A549 (cell line): ENCODE measurements at regions not wholly inside any gene's neighbourhood (a gene's known extent, or its start where the extent isn't known, plus 50 kb on each side); places are given as distances from the start of the nearest gene placed in this dataset.
A peak's percentile ranks its signal among the peaks of the same experiment; 100 is the strongest.

Experiments
- ATAC-seq, 2 experiments: fragments of 200-7000 bp in 1 of 2; fragments of >200 bp in 1 of 2; cut with Nextera tagmentation in 1 of 2; cut with Tn5 transposase in 1 of 2; 3 replicates each; pipeline versions ENCODE4 v1.8.0 to v1.9.1; 2018 to 2020; ENCODE audit warnings: mild to moderate bottlenecking in 1 of 2, moderate library complexity in 1 of 2
- CTCF ChIA-PET: fragments of 300-600 bp; sonication (Branson Sonifier 250); formaldehyde crosslinking; extraction: SDS; loops from one replicate; lab custom pipeline; 2021; ENCODE audit warnings: antibody characterized with exemption, inconsistent platforms; lab: Yijun Ruan, JAX
- POLR2A ChIA-PET: fragments of 350-600 bp; formaldehyde crosslinking; extraction: SDS; loops from one replicate; lab custom pipeline; 2021; ENCODE audit warnings: antibody characterized with exemption, inconsistent platforms; lab: Yijun Ruan, JAX
- DNase-seq, 2 experiments: peaks; one replicate each; pipeline versions ENCODE4 v3.0.0 to v3.0.0-alpha.2; 2011 to 2016; ENCODE audit warnings: low read depth in 1 of 2, low spot score in 1 of 2
- FAIRE-seq: peaks from 2 replicates; lab custom pipeline; 2011; peaks lifted over from hg19 to GRCh38; lab: Jason Lieb, UNC
- H3K27ac ChIP-seq, 2 experiments: fragments of >200 bp; sonication (Bioruptor Twin); formaldehyde crosslinking; 3 replicates each; pipeline ENCODE4 v1.5.1; 2016 to 2017
- H3K4me1 ChIP-seq: fragments of >200 bp; sonication (Bioruptor Twin); formaldehyde crosslinking; 3 replicates; pipeline ENCODE4 v1.6.1; 2016
- H3K4me2 ChIP-seq: fragments of >200 bp; sonication (Bioruptor Twin); formaldehyde crosslinking; 3 replicates; pipeline ENCODE4 v1.6.1; 2016
- H3K4me3 ChIP-seq: fragments of >200 bp; sonication (Bioruptor Twin); formaldehyde crosslinking; 3 replicates; pipeline ENCODE4 v1.5.1; 2016
- H3K9me3 ChIP-seq: fragments of >200 bp; sonication (Bioruptor Twin); formaldehyde crosslinking; 3 replicates; pipeline ENCODE4 v1.6.1; 2016
- BHLHE40 ChIP-seq: IDR thresholded peaks from 2 replicates; pipeline ENCODE4 v1.6.1; 2012; ENCODE audit warnings: low read depth, low read length, inconsistent platforms
- CBX8 ChIP-seq: fragments of 200-600 bp; sonication (generic); IDR thresholded peaks from 2 replicates; pipeline ENCODE4 v1.6.1; 2016
- CEBPB ChIP-seq, 2 experiments: fragments of >200 bp in 1 of 2; sonication (Bioruptor Twin) in 1 of 2; formaldehyde crosslinking in 1 of 2; IDR thresholded peaks; 2 replicates each; pipeline ENCODE4 v1.6.1; 2012 to 2016
- EHMT2 ChIP-seq: fragments of 200-600 bp; sonication (generic); IDR thresholded peaks from 2 replicates; pipeline ENCODE4 v1.6.1; 2016; ENCODE audit warnings: antibody characterized with exemption, low read depth, mild to moderate bottlenecking, moderate library complexity
- EP300 ChIP-seq, 2 experiments: fragments of >200 bp; sonication (Bioruptor Twin); formaldehyde crosslinking; IDR thresholded peaks; 2 replicates in 1 of 2; 3 replicates in 1 of 2; pipeline ENCODE4 v1.6.1; 2016 to 2017
- ESRRA ChIP-seq: fragments of 150-350 bp; IDR thresholded peaks from 2 replicates; pipeline ENCODE4 v1.6.1; 2014; ENCODE audit warnings: mild to moderate bottlenecking, low read length, borderline replicate concordance
- FOSB ChIP-seq: fragments of 250-450 bp; sonication (Bioruptor Pico); IDR thresholded peaks from 2 replicates; pipeline ENCODE4 v1.5.0; 2020; ENCODE audit warnings: mild to moderate bottlenecking, moderate library complexity
- FOSL2 ChIP-seq, 2 experiments: fragments of 450-650 bp in 1 of 2; fragments of >200 bp in 1 of 2; sonication (Bioruptor Twin) in 1 of 2; formaldehyde crosslinking; IDR thresholded peaks; 2 replicates each; pipeline versions ENCODE4 v1.5.0 to v1.6.1; 2016 to 2020; ENCODE audit warnings: mild to moderate bottlenecking in 1 of 2, moderate library complexity in 1 of 2
- FOXS1 ChIP-seq: fragments of 250-450 bp; sonication (Bioruptor Pico); IDR thresholded peaks from 2 replicates; pipeline ENCODE4 v1.5.0; 2020; ENCODE audit warnings: mild to moderate bottlenecking, moderate library complexity
- HOXA7 ChIP-seq: fragments of 250-450 bp; sonication (Bioruptor Pico); IDR thresholded peaks from 2 replicates; pipeline ENCODE4 v1.5.0; 2020; ENCODE audit warnings: mild to moderate bottlenecking, moderate library complexity
- HOXB13 ChIP-seq: fragments of 250-450 bp; sonication (Bioruptor Pico); IDR thresholded peaks from 2 replicates; pipeline ENCODE4 v1.5.0; 2020; ENCODE audit warnings: low read depth, mild to moderate bottlenecking, moderate library complexity
- HOXB5 ChIP-seq: fragments of 250-450 bp; sonication (Bioruptor Pico); IDR thresholded peaks from 2 replicates; pipeline ENCODE4 v1.5.0; 2020; ENCODE audit warnings: mild to moderate bottlenecking, moderate library complexity
- KDM1A ChIP-seq: fragments of 200-600 bp; sonication (generic); IDR thresholded peaks from 2 replicates; pipeline ENCODE4 v1.6.1; 2016; ENCODE audit warnings: low read depth, mild to moderate bottlenecking
- MAZ ChIP-seq: fragments of 150-350 bp; IDR thresholded peaks from 2 replicates; pipeline ENCODE4 v1.6.1; 2014; ENCODE audit warnings: antibody characterized with exemption, low read depth, low read length, borderline replicate concordance
- NFE2L2 ChIP-seq: fragments of 150-350 bp; conservative IDR thresholded peaks from 2 replicates; pipeline ENCODE4 v1.6.1; 2014; ENCODE audit warnings: low read length
- NPAS2 ChIP-seq: fragments of 250-450 bp; sonication (Bioruptor Pico); IDR thresholded peaks from 2 replicates; pipeline ENCODE4 v1.8.0; 2022; ENCODE audit warnings: mild to moderate bottlenecking, moderate library complexity, borderline replicate concordance
- RARB ChIP-seq: fragments of 250-450 bp; sonication (Bioruptor Pico); IDR thresholded peaks from 2 replicates; pipeline ENCODE4 v1.8.0; 2021; ENCODE audit warnings: mild to moderate bottlenecking, moderate library complexity
- RFX5 ChIP-seq: fragments of 450-650 bp; IDR thresholded peaks from 2 replicates; pipeline ENCODE4 v1.7.1; 2014; ENCODE audit warnings: antibody characterized with exemption, mild to moderate bottlenecking, moderate library complexity
- RNF2 ChIP-seq: fragments of 200-600 bp; sonication (generic); IDR thresholded peaks from 2 replicates; pipeline ENCODE4 v1.6.1; 2016; ENCODE audit warnings: low read depth, mild to moderate bottlenecking, antibody characterized with exemption, moderate library complexity, borderline replicate concordance
- SMC3 ChIP-seq: fragments of >200 bp; sonication (Bioruptor Twin); formaldehyde crosslinking; IDR thresholded peaks from 3 replicates; pipeline ENCODE4 v1.6.1; 2018; ENCODE audit warnings: inconsistent platforms
- SREBF2 ChIP-seq: fragments of 450-650 bp; IDR thresholded peaks from 2 replicates; pipeline ENCODE4 v1.6.1; 2014; ENCODE audit warnings: mild to moderate bottlenecking, moderate library complexity
- TFCP2L1 ChIP-seq: fragments of 250-450 bp; sonication (Bioruptor Pico); IDR thresholded peaks from 2 replicates; pipeline ENCODE4 v1.5.0; 2021; ENCODE audit warnings: mild to moderate bottlenecking
- TP53 ChIP-seq: fragments of 250-450 bp; sonication (Bioruptor Pico); IDR thresholded peaks from 2 replicates; pipeline ENCODE4 v1.5.0; 2021; ENCODE audit warnings: mild to moderate bottlenecking, moderate library complexity
- ZC3H11A ChIP-seq: fragments of 450-650 bp; IDR thresholded peaks from 2 replicates; pipeline ENCODE4 v1.6.1; 2014; ENCODE audit warnings: antibody characterized with exemption, mild to moderate bottlenecking
- ZNF302 ChIP-seq: fragments of 250-450 bp; sonication (Bioruptor Pico); IDR thresholded peaks from 2 replicates; pipeline ENCODE4 v1.9.0; 2021; ENCODE audit warnings: inconsistent platforms, mild to moderate bottlenecking, moderate library complexity
- WGBS: methylation state at CpG from one replicate; pipeline ENCODE4 v1.1.6; 2017; ENCODE audit errors: missing lambda C conversion rate; 5-methylcytosine and 5-hydroxymethylcytosine counted together
- TF ChIP-seq, protein P1 (sequence below): fragments of 200-600 bp; sonication (generic); IDR thresholded peaks from 2 replicates; pipeline ENCODE4 v1.6.1; 2016; ENCODE audit warnings: antibody characterized with exemption, mild to moderate bottlenecking, moderate library complexity
- TF ChIP-seq, protein P2 (sequence below): fragments of 250-450 bp; sonication (Bioruptor Pico); IDR thresholded peaks from 2 replicates; pipeline ENCODE4 v1.5.0; 2021; ENCODE audit warnings: mild to moderate bottlenecking, moderate library complexity, borderline replicate concordance
- TF ChIP-seq, protein P3 (sequence below): IDR thresholded peaks from 2 replicates; pipeline ENCODE4 v1.6.1; 2012; ENCODE audit warnings: low read depth, borderline replicate concordance
- TF ChIP-seq, protein P4 (sequence below): fragments of >200 bp; sonication (Bioruptor Twin); formaldehyde crosslinking; IDR thresholded peaks from 3 replicates; pipeline ENCODE4 v1.6.1; 2016
- TF ChIP-seq, protein P5 (sequence below): fragments of 450-650 bp; IDR thresholded peaks from 2 replicates; pipeline ENCODE4 v1.6.1; 2014; ENCODE audit warnings: antibody characterized with exemption

DNA sequence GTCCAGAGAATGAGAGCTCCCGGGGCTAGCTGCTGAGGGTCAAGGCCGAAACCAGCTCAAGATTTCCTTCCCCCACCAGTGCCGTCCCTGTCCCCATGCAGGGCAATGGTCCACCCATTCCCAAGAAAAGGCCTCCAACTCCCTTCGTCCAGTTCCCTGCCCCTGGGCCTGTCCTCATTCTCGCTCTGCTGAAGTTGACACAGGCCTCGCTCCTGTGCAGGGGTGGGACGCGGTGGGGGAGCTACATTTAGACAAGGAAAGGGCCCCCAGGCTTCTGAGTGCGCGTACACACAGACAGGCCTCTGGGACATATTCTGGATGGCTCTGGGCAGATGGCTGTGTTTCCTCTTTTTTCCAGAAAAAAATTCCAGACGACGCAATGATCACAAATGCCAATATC lies 188.3 kb downstream of the ETS2 start:
- Histone ChIP-seq H3K9me3 (no peaks in the 10 kb centered on the region), H3K4me3 (no peak overlapping the region), H3K4me2 (peak overlapping the region; percentile 56), H3K27ac (peak overlapping the region; percentile 54 to 77), H3K4me1 (peaks cover 13% of the 10 kb centered on the region)
- CTCF ChIA-PET, result interaction anchor here (0.6 to 0.7 kb wide), 2 partner anchors 19 to 93 kb away, joined by 3 to 5 read pairs; no protein-coding TSS in a partner anchor
- no peak for TF ChIP-seq EP300 (IDR thresholded peaks at IDR 0.05)
- TF ChIP-seq ZNF302 (CRISPR knock-in tag), result no peak
- TF ChIP-seq SREBF2, result no peak
- TF ChIP-seq ZC3H11A, result no peak
- TF ChIP-seq RFX5, result no peak
- no peak for TF ChIP-seq HOXB5
- TF ChIP-seq MAZ, result no peak
- no peak for TF ChIP-seq HOXA7 (CRISPR knock-in tag)
- no peak for TF ChIP-seq EHMT2
- no peak for TF ChIP-seq CBX8
- no peak for TF ChIP-seq CEBPB (IDR thresholded peaks at IDR 0.05)
- no peak for TF ChIP-seq NFE2L2
- TF ChIP-seq FOSB (CRISPR knock-in tag), result no peak
- no peak for TF ChIP-seq TFCP2L1 (CRISPR knock-in tag)
- no peak for TF ChIP-seq SMC3
- TF ChIP-seq, protein P1, sequence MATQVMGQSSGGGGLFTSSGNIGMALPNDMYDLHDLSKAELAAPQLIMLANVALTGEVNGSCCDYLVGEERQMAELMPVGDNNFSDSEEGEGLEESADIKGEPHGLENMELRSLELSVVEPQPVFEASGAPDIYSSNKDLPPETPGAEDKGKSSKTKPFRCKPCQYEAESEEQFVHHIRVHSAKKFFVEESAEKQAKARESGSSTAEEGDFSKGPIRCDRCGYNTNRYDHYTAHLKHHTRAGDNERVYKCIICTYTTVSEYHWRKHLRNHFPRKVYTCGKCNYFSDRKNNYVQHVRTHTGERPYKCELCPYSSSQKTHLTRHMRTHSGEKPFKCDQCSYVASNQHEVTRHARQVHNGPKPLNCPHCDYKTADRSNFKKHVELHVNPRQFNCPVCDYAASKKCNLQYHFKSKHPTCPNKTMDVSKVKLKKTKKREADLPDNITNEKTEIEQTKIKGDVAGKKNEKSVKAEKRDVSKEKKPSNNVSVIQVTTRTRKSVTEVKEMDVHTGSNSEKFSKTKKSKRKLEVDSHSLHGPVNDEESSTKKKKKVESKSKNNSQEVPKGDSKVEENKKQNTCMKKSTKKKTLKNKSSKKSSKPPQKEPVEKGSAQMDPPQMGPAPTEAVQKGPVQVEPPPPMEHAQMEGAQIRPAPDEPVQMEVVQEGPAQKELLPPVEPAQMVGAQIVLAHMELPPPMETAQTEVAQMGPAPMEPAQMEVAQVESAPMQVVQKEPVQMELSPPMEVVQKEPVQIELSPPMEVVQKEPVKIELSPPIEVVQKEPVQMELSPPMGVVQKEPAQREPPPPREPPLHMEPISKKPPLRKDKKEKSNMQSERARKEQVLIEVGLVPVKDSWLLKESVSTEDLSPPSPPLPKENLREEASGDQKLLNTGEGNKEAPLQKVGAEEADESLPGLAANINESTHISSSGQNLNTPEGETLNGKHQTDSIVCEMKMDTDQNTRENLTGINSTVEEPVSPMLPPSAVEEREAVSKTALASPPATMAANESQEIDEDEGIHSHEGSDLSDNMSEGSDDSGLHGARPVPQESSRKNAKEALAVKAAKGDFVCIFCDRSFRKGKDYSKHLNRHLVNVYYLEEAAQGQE, result no peak
- TF ChIP-seq, protein P2, sequence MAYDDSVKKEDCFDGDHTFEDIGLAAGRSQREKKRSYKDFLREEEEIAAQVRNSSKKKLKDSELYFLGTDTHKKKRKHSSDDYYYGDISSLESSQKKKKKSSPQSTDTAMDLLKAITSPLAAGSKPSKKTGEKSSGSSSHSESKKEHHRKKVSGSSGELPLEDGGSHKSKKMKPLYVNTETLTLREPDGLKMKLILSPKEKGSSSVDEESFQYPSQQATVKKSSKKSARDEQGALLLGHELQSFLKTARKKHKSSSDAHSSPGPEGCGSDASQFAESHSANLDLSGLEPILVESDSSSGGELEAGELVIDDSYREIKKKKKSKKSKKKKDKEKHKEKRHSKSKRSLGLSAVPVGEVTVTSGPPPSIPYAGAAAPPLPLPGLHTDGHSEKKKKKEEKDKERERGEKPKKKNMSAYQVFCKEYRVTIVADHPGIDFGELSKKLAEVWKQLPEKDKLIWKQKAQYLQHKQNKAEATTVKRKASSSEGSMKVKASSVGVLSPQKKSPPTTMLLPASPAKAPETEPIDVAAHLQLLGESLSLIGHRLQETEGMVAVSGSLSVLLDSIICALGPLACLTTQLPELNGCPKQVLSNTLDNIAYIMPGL, result no peak
- TF ChIP-seq BHLHE40, result no peak
- POLR2A ChIA-PET, result interaction anchor here (0.9 to 1.7 kb wide), 2 partner anchors 10 to 162 kb away, joined by 3 to 4 read pairs; no protein-coding TSS in a partner anchor
- WGBS, result 85% methylated on average over 9 of the region's 12 CpGs
- DNase-seq (no peak), FAIRE-seq (no peak), ATAC-seq (no peak)

DNA sequence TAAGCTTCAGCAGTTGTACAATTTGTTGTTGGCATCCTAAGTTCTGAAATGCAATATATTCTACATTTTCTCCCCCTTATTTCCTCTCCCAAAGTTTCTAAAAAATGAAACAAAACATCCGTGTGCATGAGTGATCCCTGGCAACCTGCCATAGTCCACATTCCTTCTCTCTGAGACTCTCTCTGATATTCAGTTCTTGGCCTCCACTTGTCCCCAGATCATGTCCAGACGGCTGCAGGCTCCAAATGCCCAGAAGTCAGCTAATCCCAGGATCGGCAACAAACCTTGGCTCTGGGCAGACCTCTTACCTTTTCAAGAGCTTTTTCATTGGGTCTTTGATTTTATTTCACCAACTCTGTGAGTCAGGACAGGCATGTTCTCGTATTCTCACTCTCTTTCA lies 187.8 kb downstream of the ETS2 start:
- no peak for FAIRE-seq
- CTCF ChIA-PET, result interaction anchor here (0.6 kb wide), 1 partner anchor 93 kb away, joined by 5 read pairs; no protein-coding TSS in a partner anchor
- WGBS, result 35% methylated on average over 4 of the region's 4 CpGs
- POLR2A ChIA-PET, result interaction anchor here (0.9 to 1.7 kb wide), 2 partner anchors 10 to 162 kb away, joined by 3 to 4 read pairs; no protein-coding TSS in a partner anchor
- H3K4me2 ChIP-seq, result peak overlapping the region; percentile 56
- DNase-seq, result peak; percentile 15 to 32
- peak in 1 of 2 experiments; percentile 62; a peak in 2 of 6 replicates for ATAC-seq
- no peaks in the 10 kb centered on the region for H3K9me3 ChIP-seq
- H3K4me3 ChIP-seq, result no peak overlapping the region
- H3K4me1 ChIP-seq, result peaks cover 13% of the 10 kb centered on the region
- peak overlapping the region; percentile 54 to 77; a peak in 5 of 6 replicates for H3K27ac ChIP-seq
- TF ChIP-seq, protein P3, sequence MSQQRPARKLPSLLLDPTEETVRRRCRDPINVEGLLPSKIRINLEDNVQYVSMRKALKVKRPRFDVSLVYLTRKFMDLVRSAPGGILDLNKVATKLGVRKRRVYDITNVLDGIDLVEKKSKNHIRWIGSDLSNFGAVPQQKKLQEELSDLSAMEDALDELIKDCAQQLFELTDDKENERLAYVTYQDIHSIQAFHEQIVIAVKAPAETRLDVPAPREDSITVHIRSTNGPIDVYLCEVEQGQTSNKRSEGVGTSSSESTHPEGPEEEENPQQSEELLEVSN, result no peak
- TF ChIP-seq NPAS2 (CRISPR knock-in tag), result no peak
- TF ChIP-seq, protein P4, sequence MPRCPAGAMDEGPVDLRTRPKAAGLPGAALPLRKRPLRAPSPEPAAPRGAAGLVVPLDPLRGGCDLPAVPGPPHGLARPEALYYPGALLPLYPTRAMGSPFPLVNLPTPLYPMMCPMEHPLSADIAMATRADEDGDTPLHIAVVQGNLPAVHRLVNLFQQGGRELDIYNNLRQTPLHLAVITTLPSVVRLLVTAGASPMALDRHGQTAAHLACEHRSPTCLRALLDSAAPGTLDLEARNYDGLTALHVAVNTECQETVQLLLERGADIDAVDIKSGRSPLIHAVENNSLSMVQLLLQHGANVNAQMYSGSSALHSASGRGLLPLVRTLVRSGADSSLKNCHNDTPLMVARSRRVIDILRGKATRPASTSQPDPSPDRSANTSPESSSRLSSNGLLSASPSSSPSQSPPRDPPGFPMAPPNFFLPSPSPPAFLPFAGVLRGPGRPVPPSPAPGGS, result no peak
- TF ChIP-seq ESRRA, result no peak
- TF ChIP-seq, protein P5, sequence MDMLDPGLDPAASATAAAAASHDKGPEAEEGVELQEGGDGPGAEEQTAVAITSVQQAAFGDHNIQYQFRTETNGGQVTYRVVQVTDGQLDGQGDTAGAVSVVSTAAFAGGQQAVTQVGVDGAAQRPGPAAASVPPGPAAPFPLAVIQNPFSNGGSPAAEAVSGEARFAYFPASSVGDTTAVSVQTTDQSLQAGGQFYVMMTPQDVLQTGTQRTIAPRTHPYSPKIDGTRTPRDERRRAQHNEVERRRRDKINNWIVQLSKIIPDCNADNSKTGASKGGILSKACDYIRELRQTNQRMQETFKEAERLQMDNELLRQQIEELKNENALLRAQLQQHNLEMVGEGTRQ, result no peak
- TF ChIP-seq RARB (CRISPR knock-in tag), result no peak
- no peak for TF ChIP-seq RNF2
- no peak for TF ChIP-seq HOXB13 (CRISPR knock-in tag)
- TF ChIP-seq ZNF302 (CRISPR knock-in tag), result no peak
- TF ChIP-seq KDM1A, result no peak
- no peak for TF ChIP-seq ZC3H11A
- TF ChIP-seq FOSL2 (IDR thresholded peaks at IDR 0.05), result no peak
- no peak for TF ChIP-seq FOSL2 (CRISPR knock-in tag; IDR thresholded peaks at IDR 0.05)
- no peak for TF ChIP-seq SREBF2
- TF ChIP-seq TP53, result no peak
- no peak for TF ChIP-seq FOXS1
